ENCODE measurements at regions not wholly inside any gene's neighbourhood (a gene's known extent, or its start where the extent isn't known, plus 50 kb on each side); places are given as distances from the start of the nearest gene placed in this dataset.
"Not testable (repeated sequence)": the region's sequence is repeated elsewhere in the genome, so short reads cannot be mapped to it uniquely, and the experiment has no call there.

- DNase-seq (ENCODE audit: low read depth): no peak
Measured at GRCh38 chr2:236826606-236827156, 257.1 kb downstream of the ACKR3 start.

DNA sequence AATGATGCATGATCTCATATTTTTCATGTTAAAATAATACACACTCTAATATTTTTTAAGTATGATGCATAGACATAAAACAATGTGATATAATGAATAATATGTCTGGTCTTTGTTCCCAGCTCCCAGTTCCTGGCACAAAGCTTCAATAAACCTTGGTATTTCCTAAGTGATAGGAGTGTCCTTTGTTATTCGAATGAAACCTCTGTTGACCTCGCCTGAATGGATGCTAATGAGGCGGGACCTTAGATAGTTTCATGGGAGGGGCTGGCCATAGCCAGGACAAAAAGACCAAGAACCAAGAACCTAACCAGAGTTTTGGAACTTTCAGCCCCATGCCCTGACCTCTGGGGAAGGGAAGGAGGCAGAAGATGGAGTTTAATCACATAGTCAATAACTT is 257.7 kb upstream of the COPS8 start:
- no peak for DNase-seq (ENCODE audit: low read depth)

- no peak for DNase-seq (ENCODE audit: low read depth)
Measured at GRCh38 chr2:236828820-236829219, 256.9 kb upstream of the COPS8 start.

DNA sequence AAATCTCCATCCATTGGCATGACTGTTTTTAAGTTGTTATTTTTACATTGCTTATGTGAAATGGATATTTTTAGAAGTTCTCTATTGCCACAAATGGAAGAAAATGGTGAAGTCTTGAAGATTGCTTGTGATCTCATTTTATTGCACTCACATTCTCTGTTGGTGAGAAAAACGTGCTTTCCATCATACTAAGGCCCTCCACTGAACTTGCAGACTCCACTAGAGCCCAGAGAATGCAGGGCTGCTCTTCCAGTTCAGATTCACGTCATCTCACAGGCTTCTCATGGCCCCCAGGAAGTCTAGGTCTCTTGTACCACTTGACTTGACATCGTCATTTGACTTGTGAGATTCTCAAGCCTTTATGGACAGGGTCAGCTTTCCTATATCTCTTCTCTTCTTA is 254.8 kb upstream of the COPS8 start:
- DNase-seq (ENCODE audit: low read depth): no peak

DNA sequence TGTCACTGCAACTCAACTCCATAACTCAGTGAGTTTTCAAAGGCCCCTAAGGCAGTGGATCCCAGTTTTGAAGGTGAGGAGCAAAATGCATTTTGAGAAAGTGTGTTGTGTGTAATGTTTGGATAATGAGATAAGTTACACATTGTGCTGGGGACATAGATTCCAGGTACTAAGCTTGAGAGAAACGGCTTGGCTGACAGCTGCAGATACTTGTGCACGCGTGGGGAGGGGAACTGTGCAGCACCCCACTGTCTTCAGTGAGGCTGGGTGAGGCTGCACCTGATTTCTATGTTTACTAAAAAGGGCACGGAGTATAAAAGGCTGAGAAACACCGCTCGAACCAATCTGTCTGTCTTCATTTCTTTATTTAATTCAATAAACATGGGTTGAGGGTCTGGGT is 254.0 kb upstream of the COPS8 start:
- no peak for DNase-seq (ENCODE audit: low read depth)

GRCh38 chr2:236833501-236834073 is 252.1 kb upstream of the COPS8 start:
- DNase-seq (ENCODE audit: low read depth): no peak

DNA sequence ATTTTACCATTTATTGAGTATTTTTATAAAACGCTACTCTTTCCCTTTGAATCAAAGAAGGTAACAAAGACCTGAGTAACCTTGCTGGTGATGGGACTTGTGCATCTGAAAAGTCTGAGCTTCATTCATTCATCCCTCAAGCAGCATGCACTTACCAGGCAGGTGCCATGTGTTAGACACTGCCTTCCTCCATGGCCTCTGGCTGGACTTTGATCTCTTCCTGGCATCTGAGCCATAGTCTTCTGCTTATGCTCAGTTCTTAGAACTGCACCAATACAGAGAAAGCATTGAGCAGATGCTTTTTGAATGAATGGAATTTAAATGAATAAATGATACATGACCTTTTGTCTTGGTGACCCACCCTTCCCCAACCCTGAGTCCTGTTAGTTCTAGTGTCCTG is 251.4 kb upstream of the COPS8 start:
- DNase-seq (ENCODE audit: low read depth): no peak

DNA sequence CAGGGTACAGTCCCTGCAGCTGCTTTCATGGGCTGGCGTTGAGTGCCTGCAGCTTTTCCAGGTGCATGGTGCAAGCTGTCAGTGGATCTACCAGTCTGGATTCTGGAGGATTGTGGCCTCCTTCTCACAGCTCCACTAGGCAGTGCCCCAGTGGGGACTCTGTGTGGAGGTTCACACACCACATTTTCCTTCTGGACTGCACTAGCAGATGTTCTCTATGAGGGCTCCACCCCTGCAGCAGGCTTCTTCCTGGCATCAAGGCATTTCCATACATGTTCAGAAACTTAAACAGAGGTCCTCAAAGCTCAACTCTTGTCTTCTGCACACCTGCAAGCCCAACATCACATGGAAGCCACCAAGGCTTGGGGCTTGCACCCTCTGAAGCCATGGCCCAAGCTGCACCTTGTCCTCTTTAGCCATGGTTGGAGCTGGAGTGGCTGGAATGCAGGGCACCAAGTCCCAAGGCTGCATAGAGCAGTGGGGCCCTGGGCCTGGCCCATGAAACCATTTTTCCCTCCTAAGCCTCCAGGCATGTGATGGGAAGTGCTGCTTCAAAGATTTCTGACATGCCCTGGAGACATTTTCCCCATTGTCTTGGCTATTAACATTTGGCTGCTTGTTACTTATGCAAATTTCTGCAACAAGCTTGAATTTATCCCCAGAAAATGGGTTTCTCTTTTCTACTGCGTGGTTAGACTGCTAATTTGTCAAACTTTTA is 250.2 kb upstream of the COPS8 start:
- no peak for DNase-seq (ENCODE audit: low read depth)

GRCh38 chr2:236836028-236836427 is 249.7 kb upstream of the COPS8 start:
- not testable (repeated sequence) for DNase-seq (ENCODE audit: low read depth)

- DNase-seq (ENCODE audit: low read depth): no peak
Measured at GRCh38 chr2:236840215-236840614, 245.5 kb upstream of the COPS8 start.

DNA sequence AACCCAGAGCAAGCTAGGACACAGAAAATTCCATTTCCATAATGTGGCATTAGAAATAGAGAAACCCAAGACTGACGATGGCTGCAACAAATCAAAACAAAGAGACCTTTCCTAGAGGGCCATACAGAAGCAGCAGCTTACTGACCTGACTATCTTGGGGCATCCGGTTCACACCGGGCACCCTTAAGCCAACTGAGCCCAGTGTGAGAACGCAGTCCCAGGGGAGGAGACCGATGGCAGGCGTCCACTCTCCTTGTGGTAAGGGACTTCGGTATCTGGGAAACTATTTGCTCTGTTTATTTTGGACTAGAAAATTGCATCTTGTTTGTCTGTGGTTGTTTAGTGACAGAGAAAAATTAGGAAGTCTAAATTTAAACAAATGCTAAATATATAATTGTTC is 244.8 kb upstream of the COPS8 start:
- no peak for DNase-seq (ENCODE audit: low read depth)

DNA sequence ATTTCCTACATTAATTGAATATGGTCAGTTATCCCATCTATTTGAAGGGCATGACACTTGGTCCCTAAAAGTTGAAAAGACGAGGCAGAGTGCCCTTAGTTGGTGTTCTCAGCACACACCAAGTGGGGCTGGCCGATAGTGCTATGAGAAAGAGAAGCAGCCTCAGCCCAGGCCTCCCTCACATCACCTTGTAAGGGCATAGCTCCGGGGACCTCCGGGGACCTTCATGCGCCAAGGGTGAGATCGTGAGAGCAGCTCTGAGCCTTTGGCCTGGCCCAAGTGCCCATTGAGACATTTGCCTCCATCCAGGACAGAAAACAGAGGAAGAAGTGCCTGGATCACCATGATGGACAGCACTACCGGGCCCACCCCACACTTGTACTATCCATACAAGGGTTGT is 244.3 kb upstream of the COPS8 start:
- DNase-seq (ENCODE audit: low read depth): no peak

- DNase-seq (ENCODE audit: low read depth): no peak
Measured at GRCh38 chr2:236843161-236843968, 242.3 kb upstream of the COPS8 start.

DNA sequence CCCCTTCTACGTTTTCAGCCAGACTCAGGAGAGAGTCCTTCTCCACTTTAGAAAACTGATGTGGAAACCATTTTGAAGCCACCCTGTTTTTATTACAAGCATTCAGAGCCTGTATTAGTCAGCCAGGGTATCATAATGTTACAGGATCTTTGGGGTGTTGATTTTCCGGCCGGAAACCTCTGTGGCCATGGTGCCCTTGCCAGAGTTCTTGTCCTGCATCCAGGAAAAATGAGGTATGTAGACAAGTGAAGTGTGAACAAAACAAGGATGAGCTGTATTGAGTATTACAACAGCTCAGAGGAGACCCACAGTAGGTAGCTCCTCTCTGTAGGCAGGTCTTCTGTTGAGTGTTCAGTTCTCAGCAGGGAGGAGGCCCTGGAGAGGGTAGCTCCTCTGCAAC is 241.0 kb upstream of the COPS8 start:
- DNase-seq (ENCODE audit: low read depth): no peak

- DNase-seq (ENCODE audit: low read depth): no peak
Measured at GRCh38 chr2:236847023-236847422, 238.7 kb upstream of the COPS8 start.

- DNase-seq (ENCODE audit: low read depth): no peak
Measured at GRCh38 chr2:236847538-236848263, 238.0 kb upstream of the COPS8 start.

- DNase-seq (ENCODE audit: low read depth): no peak
Measured at GRCh38 chr2:236848501-236848900, 237.2 kb upstream of the COPS8 start.

- DNase-seq (ENCODE audit: low read depth): no peak
Measured at GRCh38 chr2:236849508-236849907, 236.2 kb upstream of the COPS8 start.

DNA sequence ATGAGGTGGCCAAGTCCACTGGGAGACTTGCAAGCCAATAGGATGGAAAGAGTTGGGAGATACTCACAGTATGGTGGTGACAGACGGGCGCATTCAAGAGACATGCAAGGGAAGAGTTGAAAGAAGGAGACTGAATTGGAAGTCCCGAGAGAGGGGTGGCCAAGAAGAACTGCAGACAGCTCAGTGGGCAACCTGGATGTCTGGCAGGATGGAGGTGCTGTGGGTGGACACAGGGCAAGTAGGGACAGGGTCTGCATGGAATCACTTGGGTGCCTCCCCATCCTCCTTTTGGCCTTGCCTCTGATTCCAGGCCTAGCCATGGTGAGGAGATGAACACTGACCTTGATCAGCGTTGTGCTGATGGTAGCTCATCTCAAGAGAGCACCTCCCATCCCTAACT is 235.7 kb upstream of the COPS8 start:
- DNase-seq (ENCODE audit: low read depth): no peak

- no peak for DNase-seq (ENCODE audit: low read depth)
Measured at GRCh38 chr2:236851187-236851586, 234.5 kb upstream of the COPS8 start.

DNA sequence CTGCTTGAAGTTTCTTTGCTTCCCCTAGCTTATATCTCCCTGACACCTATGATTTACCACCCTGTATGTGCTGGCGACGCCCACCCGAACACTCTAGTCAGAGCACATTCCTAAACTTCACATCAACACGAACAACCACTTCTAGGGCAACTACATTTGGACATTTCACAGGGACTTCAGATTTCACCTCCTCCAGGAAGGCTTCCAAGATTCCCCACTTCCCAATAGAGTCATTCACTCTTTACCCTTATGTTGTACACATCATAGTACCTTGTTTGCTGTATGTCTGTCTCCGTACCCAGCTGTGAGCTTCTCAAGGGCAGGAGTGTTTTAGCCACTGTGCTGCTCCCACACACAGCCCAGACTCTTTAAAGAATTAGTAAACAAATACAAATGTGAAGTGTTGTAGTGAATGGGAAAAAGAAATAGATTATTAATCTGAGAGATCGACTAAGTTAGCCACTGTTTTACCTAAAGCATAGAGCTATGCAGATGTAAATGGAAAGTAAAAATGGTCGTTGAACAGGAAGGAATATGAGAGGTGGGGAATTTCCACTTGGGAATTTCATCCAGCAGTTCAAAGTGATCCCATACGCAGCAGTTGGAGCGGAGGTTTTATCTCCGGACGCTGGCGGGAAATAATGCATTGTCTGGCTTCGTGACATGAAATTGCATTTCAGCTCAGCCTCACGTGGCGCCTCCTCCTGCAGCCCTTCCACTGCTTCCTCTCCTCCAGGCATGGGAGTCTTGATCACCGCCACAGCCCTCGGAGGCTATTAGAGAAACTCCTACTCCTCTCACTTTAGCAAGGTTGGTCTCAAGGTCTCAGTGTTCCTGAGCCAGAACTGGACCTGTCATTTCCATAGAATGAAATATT is 233.4 kb upstream of the COPS8 start:
- DNase-seq (ENCODE audit: low read depth): no peak

Measured in activated T-cell treated with anti-CD3 and anti-CD28 coated beads for 48 hours (primary cell).